Fibroblast of lung (primary cell): ENCODE measurements at regions not wholly inside any gene's neighbourhood (a gene's known extent, or its start where the extent isn't known, plus 50 kb on each side); places are given as distances from the start of the nearest gene placed in this dataset.

Experiments
- DNase-seq, 2 donors: peaks; one replicate each; pipeline versions ENCODE4 v3.0.0 to v3.0.0-alpha.2; 2010; ENCODE audit warnings: low read depth in 2 of 2
- H2AFZ ChIP-seq: 2 replicates; pipeline ENCODE4 v1.5.1; 2012; ENCODE audit warnings: low read length, control low read depth, inconsistent platforms
- H3K27ac ChIP-seq: 2 replicates; pipeline ENCODE4 v1.5.1; 2011; ENCODE audit warnings: low read length, control low read depth; ENCODE audit not compliant: insufficient read depth
- H3K27me3 ChIP-seq: 2 replicates; pipeline ENCODE4 v1.5.1; 2011; ENCODE audit warnings: mild to moderate bottlenecking, low read length; ENCODE audit not compliant: control insufficient read depth, insufficient read depth
- H3K36me3 ChIP-seq: 2 replicates; pipeline ENCODE4 v1.5.1; 2011; ENCODE audit warnings: low read length; ENCODE audit not compliant: control insufficient read depth, insufficient read depth
- H3K4me1 ChIP-seq: 2 replicates; pipeline ENCODE4 v1.5.1; 2011; ENCODE audit warnings: low read length; ENCODE audit not compliant: control insufficient read depth, insufficient read depth; ENCODE audit errors: extremely low read depth
- H3K4me2 ChIP-seq: 2 replicates; pipeline ENCODE4 v1.5.1; 2011; ENCODE audit warnings: low read length, control low read depth; ENCODE audit not compliant: insufficient read depth; ENCODE audit errors: extremely low read depth
- H3K4me3 ChIP-seq, 4 experiments: fragments of 200-600 bp in 1 of 4; sonication (generic) in 1 of 4; replicated peaks in 1 of 4; 2 replicates each; pipeline ENCODE4 v1.5.1; 2011 to 2016; ENCODE audit warnings: low read length in 4 of 4, low read depth in 3 of 4, mild to moderate bottlenecking in 3 of 4, control low read depth in 2 of 4, inconsistent platforms in 1 of 4, mixed read lengths in 1 of 4; ENCODE audit not compliant: insufficient read depth in 1 of 4; ENCODE audit errors: control extremely low read depth in 1 of 4
- H3K79me2 ChIP-seq: 2 replicates; pipeline ENCODE4 v1.5.1; 2012; ENCODE audit warnings: mild to moderate bottlenecking, low read length, inconsistent platforms; ENCODE audit not compliant: control insufficient read depth, insufficient read depth
- H3K9ac ChIP-seq: 2 replicates; pipeline ENCODE4 v1.5.1; 2011; ENCODE audit warnings: mild to moderate bottlenecking, low read length, control low read depth; ENCODE audit not compliant: insufficient read depth
- H3K9me3 ChIP-seq: 2 replicates; pipeline ENCODE4 v1.5.1; 2012; ENCODE audit warnings: low read depth, low read length; ENCODE audit not compliant: control insufficient read depth, insufficient read depth
- H4K20me1 ChIP-seq: 2 replicates; pipeline ENCODE4 v1.5.1; 2011; ENCODE audit warnings: low read length; ENCODE audit not compliant: control insufficient read depth, insufficient read depth; ENCODE audit errors: extremely low read depth
- EZH2 ChIP-seq: IDR thresholded peaks from 2 replicates; pipeline ENCODE4 v1.5.1; 2012; ENCODE audit warnings: low read length, control low read depth, mild to moderate bottlenecking; ENCODE audit errors: missing control alignments
- TF ChIP-seq, protein P1 (sequence below), 2 donors: IDR thresholded peaks in 1 of 2; conservative IDR thresholded peaks in 1 of 2; 1 replicate in 1 of 2; 2 replicates in 1 of 2; pipeline ENCODE4 v1.5.1; 2011 to 2012; ENCODE audit warnings: low read length in 2 of 2, control low read depth in 1 of 2, inconsistent platforms in 1 of 2, low read depth in 1 of 2, mild to moderate bottlenecking in 1 of 2

GRCh38 chr13:80448725-80449124 is 107.8 kb upstream of the SPRY2 start:
- H3K79me2 ChIP-seq: no peaks in the 10 kb centered on the region
- no peak for DNase-seq

DNA sequence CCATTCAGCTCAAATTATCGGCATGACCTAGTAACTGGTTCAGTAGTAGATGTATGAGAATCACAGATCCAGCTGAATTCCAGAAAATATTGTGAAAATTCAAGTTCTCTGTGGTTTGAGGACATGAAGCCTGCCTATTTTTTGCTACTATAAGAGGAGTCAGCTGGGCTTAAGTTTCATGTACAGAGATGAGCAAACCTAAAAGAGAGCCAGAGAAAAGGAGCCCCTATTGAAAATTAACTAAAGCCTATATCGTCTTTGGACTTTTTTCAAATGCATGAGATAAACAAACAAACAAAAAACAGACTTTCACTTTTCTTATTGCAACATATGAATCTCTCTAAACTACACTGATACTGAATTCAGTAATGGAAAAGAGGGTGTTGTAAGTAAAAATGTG is 106.8 kb upstream of the SPRY2 start:
- Histone ChIP-seq H3K79me2 (no peaks in the 10 kb centered on the region), H3K27me3 (no peaks in the 10 kb centered on the region), H3K4me3 (no peak overlapping the region), H3K4me2 (no peak overlapping the region), H3K4me1 (no peaks in the 10 kb centered on the region), H3K36me3 (no peaks in the 10 kb centered on the region), H3K27ac (no peak overlapping the region), H3K9me3 (no peaks in the 10 kb centered on the region), H2AFZ (no peak overlapping the region), H3K9ac (no peak overlapping the region), H4K20me1 (no peaks in the 10 kb centered on the region)
- DNase-seq: no peak
- TF ChIP-seq, protein P1, sequence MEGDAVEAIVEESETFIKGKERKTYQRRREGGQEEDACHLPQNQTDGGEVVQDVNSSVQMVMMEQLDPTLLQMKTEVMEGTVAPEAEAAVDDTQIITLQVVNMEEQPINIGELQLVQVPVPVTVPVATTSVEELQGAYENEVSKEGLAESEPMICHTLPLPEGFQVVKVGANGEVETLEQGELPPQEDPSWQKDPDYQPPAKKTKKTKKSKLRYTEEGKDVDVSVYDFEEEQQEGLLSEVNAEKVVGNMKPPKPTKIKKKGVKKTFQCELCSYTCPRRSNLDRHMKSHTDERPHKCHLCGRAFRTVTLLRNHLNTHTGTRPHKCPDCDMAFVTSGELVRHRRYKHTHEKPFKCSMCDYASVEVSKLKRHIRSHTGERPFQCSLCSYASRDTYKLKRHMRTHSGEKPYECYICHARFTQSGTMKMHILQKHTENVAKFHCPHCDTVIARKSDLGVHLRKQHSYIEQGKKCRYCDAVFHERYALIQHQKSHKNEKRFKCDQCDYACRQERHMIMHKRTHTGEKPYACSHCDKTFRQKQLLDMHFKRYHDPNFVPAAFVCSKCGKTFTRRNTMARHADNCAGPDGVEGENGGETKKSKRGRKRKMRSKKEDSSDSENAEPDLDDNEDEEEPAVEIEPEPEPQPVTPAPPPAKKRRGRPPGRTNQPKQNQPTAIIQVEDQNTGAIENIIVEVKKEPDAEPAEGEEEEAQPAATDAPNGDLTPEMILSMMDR (conservative IDR thresholded peaks at IDR 0.05 in 1 of 2, IDR thresholded peaks at IDR 0.05 in 1 of 2; ENCODE audit: low read depth in 1 of 2, low read length in 2 of 2): no peak
- no peak for TF ChIP-seq EZH2

More at GRCh38 chr13:80448725-80449124, 107.8 kb upstream of the SPRY2 start:
- Histone ChIP-seq H3K9ac (no peak overlapping the region), H4K20me1 (no peaks in the 10 kb centered on the region), H3K4me1 (no peaks in the 10 kb centered on the region), H3K9me3 (no peaks in the 10 kb centered on the region), H2AFZ (no peak overlapping the region), H3K36me3 (no peaks in the 10 kb centered on the region), H3K27me3 (no peaks in the 10 kb centered on the region), H3K4me3 (no peak overlapping the region), H3K4me2 (no peak overlapping the region), H3K27ac (no peak overlapping the region)
- TF ChIP-seq EZH2: no peak
- TF ChIP-seq, protein P1 (conservative IDR thresholded peaks at IDR 0.05 in 1 of 2, IDR thresholded peaks at IDR 0.05 in 1 of 2; ENCODE audit: low read depth in 1 of 2, low read length in 2 of 2): no peak

GRCh38 chr13:80444240-80445015 is 103.5 kb upstream of the SPRY2 start:
- H3K9ac ChIP-seq: no peak overlapping the region
- no peaks in the 10 kb centered on the region for H4K20me1 ChIP-seq
- no peaks in the 10 kb centered on the region for H3K4me1 ChIP-seq
- no peak overlapping the region for H3K4me3 ChIP-seq
- H3K9me3 ChIP-seq: no peaks in the 10 kb centered on the region
- TF ChIP-seq, protein P1 (conservative IDR thresholded peaks at IDR 0.05 in 1 of 2, IDR thresholded peaks at IDR 0.05 in 1 of 2; ENCODE audit: low read depth in 1 of 2, low read length in 2 of 2): no peak
- no peak for TF ChIP-seq EZH2
- no peaks in the 10 kb centered on the region for H3K79me2 ChIP-seq
- H2AFZ ChIP-seq: no peak overlapping the region
- H3K36me3 ChIP-seq: no peaks in the 10 kb centered on the region
- DNase-seq: no peak
- no peak overlapping the region for H3K27ac ChIP-seq
- H3K27me3 ChIP-seq: no peaks in the 10 kb centered on the region
- H3K4me2 ChIP-seq: no peak overlapping the region
